ENCODE measurements at regions not wholly inside any gene's neighbourhood (a gene's known extent, or its start where the extent isn't known, plus 50 kb on each side); places are given as distances from the start of the nearest gene placed in this dataset.

GRCh38 chr12:25886396-25886795 lies 72.1 kb upstream of the RASSF8 start:
- TF ChIP-seq POLR2A (IDR thresholded peaks at IDR 0.05) (no peak), CTCF (IDR thresholded peaks at IDR 0.05) (no peak)

All from testis (tissue), 2 donors.